ENCODE measurements at regions not wholly inside any gene's neighbourhood (a gene's known extent, or its start where the extent isn't known, plus 50 kb on each side); places are given as distances from the start of the nearest gene placed in this dataset.

DNA sequence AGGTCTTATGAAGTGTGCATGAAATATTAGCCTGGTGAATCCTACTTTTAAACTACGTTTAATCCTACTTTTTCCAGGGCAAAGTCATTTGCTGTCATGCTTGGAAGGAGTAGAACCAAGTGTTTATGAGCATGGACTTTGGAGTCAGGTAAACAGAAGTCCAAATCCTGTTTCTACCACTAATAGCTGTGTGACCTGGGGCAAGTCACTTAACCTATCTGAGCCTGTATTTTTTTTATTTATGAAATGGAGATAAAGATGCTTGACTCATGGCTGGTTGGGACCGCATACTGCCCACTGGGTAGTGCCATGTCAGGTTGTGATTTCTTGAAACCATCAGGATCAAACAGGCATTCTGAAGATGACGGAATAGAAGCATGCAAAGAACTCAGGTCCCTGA lies 249.6 kb downstream of the BAMBI start:
- DNase-seq (ENCODE audit: low spot score): no peak

DNA sequence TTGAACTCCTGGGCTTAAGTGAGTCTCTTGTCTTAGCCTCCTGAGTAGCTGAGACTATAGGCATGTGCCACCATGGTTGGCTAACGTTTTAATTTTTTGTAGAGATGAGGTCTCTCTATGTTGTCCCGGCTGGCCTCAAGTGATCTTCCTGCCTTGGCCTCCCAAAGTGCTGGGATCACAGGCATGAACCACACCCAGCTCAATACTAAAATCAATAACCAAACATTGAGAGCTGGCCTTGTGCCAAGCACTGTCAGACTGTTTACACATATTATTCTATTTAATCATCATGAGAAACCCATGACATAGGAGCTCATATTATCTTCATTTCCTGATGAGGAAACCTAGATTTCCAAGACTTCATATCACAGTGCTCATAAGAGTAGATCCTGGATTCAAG lies 251.2 kb downstream of the BAMBI start:
- no peak for DNase-seq (ENCODE audit: low spot score)

DNA sequence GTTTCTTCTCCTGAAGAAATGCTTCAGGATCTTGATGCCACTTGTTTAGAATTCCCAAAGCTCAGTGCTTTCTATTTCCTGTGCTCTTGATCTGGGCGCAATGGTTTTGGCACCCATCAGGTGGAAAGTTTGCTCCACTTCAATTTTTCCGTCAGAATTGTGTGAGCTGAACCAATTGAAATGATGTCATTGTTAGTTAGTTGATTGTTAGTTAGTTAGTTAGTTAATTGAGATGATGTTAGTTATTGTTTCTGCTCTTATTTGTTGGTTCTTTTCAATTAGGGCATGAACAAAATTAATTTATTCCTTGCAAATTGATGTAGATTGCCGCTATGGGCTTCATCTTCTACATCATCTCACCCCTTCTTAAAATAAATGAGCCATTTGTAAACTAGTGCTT lies 252.6 kb downstream of the BAMBI start:
- DNase-seq (ENCODE audit: low spot score): no peak

GRCh38 chr10:28930514-28931495 lies 253.5 kb downstream of the BAMBI start:
- DNase-seq (ENCODE audit: low spot score): no peak

GRCh38 chr10:28935061-28935460 lies 257.7 kb downstream of the BAMBI start:
- DNase-seq (ENCODE audit: low spot score): no peak

GRCh38 chr10:28937959-28938358 lies 260.6 kb downstream of the BAMBI start:
- DNase-seq (ENCODE audit: low spot score): no peak

- no peak for DNase-seq (ENCODE audit: low spot score)
These were observed 261.4 kb downstream of the BAMBI start for GRCh38 chr10:28938745-28939144.

- DNase-seq (ENCODE audit: low spot score): no peak
These were observed 262.2 kb downstream of the BAMBI start for GRCh38 chr10:28939281-28940157.

DNA sequence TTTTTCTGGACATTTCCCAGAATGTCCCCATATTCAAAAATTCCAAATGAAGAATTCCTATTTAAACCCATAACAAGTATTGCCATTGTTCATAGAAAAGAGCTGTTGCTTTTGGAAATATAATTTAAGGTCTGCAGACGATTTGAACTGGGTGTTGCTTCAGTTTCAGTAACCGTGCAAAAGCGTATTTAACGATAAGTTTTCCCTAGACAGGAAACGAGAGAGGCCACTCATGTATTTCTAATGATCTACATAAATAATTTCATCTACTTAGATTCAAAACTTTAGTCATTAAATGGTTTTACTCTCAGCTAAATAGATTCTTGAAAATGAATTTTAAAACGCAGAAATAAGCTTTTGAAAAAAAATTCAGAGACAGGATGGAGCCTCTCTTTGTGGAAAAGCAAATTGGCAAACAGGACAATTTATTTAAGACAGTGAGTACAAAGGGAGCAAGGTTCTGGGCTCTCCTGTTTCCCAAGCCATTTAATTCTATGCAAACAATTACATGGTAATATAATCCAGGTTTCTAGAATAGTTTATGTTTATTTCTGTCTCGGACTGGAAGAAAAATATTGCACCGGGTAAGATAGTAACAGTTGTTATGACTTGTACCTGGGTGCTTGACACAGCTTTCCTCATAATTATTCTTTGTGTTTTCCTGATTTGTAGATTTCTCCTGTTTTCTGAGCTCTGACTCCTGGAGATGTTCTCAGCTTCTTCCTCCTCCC lies 263.0 kb downstream of the BAMBI start:
- no peak for DNase-seq (ENCODE audit: low spot score)

DNA sequence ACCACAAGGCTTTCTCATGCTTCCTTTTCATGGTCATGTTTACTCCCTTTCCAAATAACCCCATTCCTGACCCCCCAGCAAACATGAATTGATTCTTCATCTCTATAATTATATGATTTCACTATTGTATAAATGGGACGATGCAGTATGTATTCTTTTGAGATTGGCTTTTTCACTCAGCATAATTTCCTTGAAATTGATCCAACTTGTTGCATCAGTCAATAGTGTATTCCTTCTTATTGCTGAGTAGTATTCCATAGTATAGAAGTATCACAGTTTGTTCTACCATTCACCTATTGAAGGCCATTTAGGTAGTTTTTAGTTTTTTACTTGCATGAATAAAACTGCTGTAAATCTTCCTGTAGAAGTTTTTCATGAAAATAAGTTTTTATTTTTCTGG lies 264.7 kb downstream of the BAMBI start:
- no peak for DNase-seq (ENCODE audit: low spot score)

DNA sequence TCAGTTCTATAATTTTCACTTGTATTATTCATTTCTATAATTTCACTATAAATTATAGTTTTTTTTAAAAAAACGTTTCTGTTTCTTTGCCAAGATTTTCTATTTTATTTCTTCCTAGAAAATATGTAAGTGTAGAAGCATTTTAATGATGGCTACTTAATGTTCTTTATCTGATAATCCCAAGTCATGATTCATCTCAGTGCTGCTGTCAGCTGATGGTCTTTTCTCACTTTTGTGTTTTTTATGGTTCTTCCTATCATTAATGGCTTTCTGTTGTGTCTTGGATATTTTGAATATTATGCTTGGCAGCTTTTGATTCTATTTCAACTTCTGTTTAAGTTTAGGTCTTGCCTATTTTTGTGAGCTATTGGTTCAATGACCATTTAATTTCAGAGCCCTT lies 268.6 kb downstream of the BAMBI start:
- no peak for DNase-seq (ENCODE audit: low spot score)

GRCh38 chr10:28946479-28946878 lies 269.2 kb downstream of the BAMBI start:
- DNase-seq (ENCODE audit: low spot score): no peak

GRCh38 chr10:28947171-28947570 lies 269.9 kb downstream of the BAMBI start:
- no peak for DNase-seq (ENCODE audit: low spot score)

GRCh38 chr10:28948046-28948445 lies 270.7 kb downstream of the BAMBI start:
- no peak for DNase-seq (ENCODE audit: low spot score)

DNA sequence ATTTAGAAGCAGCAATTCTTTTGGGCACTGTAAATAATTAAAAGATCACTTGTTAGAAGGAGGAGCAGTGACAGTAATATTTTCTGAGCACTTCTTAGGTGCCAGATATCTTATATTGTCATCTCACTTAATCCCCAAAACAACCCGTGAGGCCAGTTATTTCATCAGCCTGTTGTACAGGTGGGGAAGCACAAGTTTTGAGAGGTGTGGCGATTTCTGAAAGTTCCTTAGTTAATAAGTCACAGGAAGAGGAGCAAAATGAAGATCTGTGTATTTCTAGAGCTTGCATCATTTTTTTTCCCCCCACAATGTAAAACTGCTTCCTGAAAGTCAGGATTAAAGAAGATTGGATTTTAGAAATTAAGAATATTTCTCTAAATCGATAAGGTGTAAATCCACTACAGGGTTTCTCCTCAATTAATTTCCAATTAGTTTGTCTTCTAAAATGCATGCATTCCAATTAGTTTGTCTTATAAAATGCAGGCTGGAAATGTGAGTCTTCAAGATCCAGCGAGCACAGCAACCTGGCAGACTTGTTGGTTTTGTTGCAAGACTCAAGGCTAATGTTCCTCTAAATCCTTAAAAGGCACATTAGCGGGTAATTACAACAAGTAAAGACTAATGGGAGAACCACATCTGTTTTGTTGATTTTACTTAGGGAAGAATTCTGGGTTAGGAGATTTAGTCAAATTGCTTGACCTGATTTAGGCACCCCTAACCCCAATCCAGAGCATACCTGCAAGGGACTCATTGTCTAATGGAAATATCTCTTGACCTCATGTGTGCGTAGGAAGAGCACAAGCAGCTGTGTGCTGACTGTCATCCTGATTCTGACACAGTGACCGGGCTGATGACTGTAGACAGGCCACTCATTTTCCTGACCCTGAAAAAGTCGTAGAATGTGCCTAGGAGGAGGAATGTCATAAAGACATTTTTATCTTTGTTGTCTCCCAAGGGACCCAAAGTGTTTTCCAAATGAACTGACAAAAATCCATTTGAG lies 272.0 kb downstream of the BAMBI start:
- DNase-seq (ENCODE audit: low spot score): no peak

DNA sequence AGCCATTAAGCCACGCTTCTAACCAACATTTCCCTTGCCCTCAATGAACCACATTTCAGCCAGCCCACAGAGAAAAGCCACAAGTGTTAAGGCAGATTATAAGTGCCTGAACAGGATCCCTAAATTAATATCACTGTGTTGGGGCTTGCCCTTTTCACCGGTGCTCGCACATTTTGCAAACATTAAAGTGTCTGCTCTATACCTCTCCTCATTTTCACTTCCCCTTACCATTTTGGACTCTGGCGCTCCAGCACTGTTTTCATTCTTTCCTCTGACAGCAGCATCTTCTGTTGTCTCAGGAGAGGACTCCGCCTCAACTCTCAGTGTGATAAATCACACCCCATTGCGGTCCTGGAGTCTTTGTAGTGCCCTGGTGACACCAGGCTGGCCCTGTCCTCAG lies 274.2 kb downstream of the BAMBI start:
- DNase-seq (ENCODE audit: low spot score): no peak

GRCh38 chr10:28952523-28952922 lies 275.2 kb downstream of the BAMBI start:
- DNase-seq (ENCODE audit: low spot score): no peak

- no peak for DNase-seq (ENCODE audit: low spot score)
These were observed 276.9 kb downstream of the BAMBI start for GRCh38 chr10:28954211-28954610.

GRCh38 chr10:28958468-28958867 lies 281.1 kb downstream of the BAMBI start:
- no peak for DNase-seq (ENCODE audit: low spot score)

GRCh38 chr10:28959850-28960501 lies 282.7 kb downstream of the BAMBI start:
- DNase-seq (ENCODE audit: low spot score): no peak

All from germinal center (tissue), 1 donor.